IMR-90 (cell line): ENCODE measurements at regions not wholly inside any gene's neighbourhood (a gene's known extent, or its start where the extent isn't known, plus 50 kb on each side); places are given as distances from the start of the nearest gene placed in this dataset.

Source experiments
- ATAC-seq: fragments of 200-7000 bp; cut with Tn5 transposase; 2 replicates; pipeline ENCODE4 v1.9.1; 2020; ENCODE audit warnings: low read depth, mild to moderate bottlenecking, moderate library complexity
- BruUV-seq: library from RNA; stranded (reverse); fragments of 400-500 nt; replicated peaks from 2 replicates; lab custom pipeline; 2021; lab: Mats Ljungman, UMichigan
- CTCF ChIA-PET: fragments of 300-600 bp; formaldehyde crosslinking; extraction: SDS; loops from one replicate; lab custom pipeline; 2021; ENCODE audit warnings: antibody characterized with exemption; lab: Yijun Ruan, JAX
- POLR2A ChIA-PET: fragments of 300-600 bp; sonication (Branson Sonifier 250); formaldehyde crosslinking; loops from one replicate; lab custom pipeline; 2022; ENCODE audit warnings: antibody characterized with exemption; ENCODE audit not compliant: unreplicated experiment; lab: Charles Lee
- DNase-seq: peaks from one replicate; pipeline ENCODE4 v3.0.0; 2013
- H2AFZ ChIP-seq: replicated peaks from 2 replicates; pipeline ENCODE3; 2013; ENCODE audit warnings: low read length, mild to moderate bottlenecking; ENCODE audit not compliant: poor library complexity
- H2AK5ac ChIP-seq: 2 replicates; pipeline ENCODE4 v1.6.1; 2013; ENCODE audit warnings: low read depth, low read length, inconsistent platforms
- H2AK9ac ChIP-seq: replicated peaks from 2 replicates; pipeline ENCODE3; 2013; ENCODE audit warnings: mild to moderate bottlenecking, low read depth, low read length, moderate library complexity; ENCODE audit not compliant: poor library complexity
- H2BK120ac ChIP-seq: 2 replicates; pipeline ENCODE4 v1.6.1; 2013; ENCODE audit warnings: low read depth, low read length, inconsistent platforms
- H2BK15ac ChIP-seq: 3 replicates; pipeline ENCODE4 v1.6.1; 2013; ENCODE audit warnings: low read depth, low read length, inconsistent platforms
- H2BK20ac ChIP-seq: 2 replicates; pipeline ENCODE4 v1.6.1; 2013; ENCODE audit warnings: low read depth, mild to moderate bottlenecking, inconsistent platforms, low read length, moderate library complexity
- H2BK5ac ChIP-seq: 2 replicates; pipeline ENCODE4 v1.6.1; 2013; ENCODE audit warnings: mild to moderate bottlenecking, low read depth, low read length, inconsistent platforms; ENCODE audit not compliant: poor library complexity, severe bottlenecking
- H3K14ac ChIP-seq: replicated peaks from 2 replicates; pipeline ENCODE4 v1.6.1; 2013; ENCODE audit warnings: low read depth, low read length, inconsistent platforms
- H3K18ac ChIP-seq: 2 replicates; pipeline ENCODE4 v1.6.1; 2013; ENCODE audit warnings: low read depth, low read length, control low read depth
- H3K23ac ChIP-seq: 2 replicates; pipeline ENCODE4 v1.6.1; 2013; ENCODE audit warnings: low read depth, low read length, inconsistent platforms
- H3K27ac ChIP-seq: 2 replicates; pipeline ENCODE4 v1.5.1; 2013; ENCODE audit warnings: mild to moderate bottlenecking, control low read depth, low read length; ENCODE audit not compliant: insufficient read depth
- H3K27me3 ChIP-seq: 2 replicates; pipeline ENCODE4 v1.6.1; 2013; ENCODE audit warnings: low read length; ENCODE audit not compliant: control insufficient read depth, insufficient read depth
- H3K36me3 ChIP-seq: 2 replicates; pipeline ENCODE4 v1.6.1; 2013; ENCODE audit warnings: low read length, mixed read lengths; ENCODE audit not compliant: control insufficient read depth, insufficient read depth
- H3K4ac ChIP-seq: 2 replicates; pipeline ENCODE4 v1.6.1; 2013; ENCODE audit warnings: low read depth, low read length, inconsistent platforms
- H3K4me1 ChIP-seq: 2 replicates; pipeline ENCODE4 v1.6.1; 2013; ENCODE audit warnings: low read length, mixed read lengths; ENCODE audit not compliant: control insufficient read depth, insufficient read depth
- H3K4me2 ChIP-seq: 2 replicates; pipeline ENCODE4 v1.6.1; 2013; ENCODE audit warnings: low read depth, mild to moderate bottlenecking, control low read depth, low read length, moderate library complexity
- H3K4me3 ChIP-seq: 2 replicates; pipeline ENCODE4 v1.5.1; 2013; ENCODE audit warnings: low read depth, mild to moderate bottlenecking, control low read depth, low read length, moderate library complexity; ENCODE audit not compliant: insufficient read depth
- H3K56ac ChIP-seq: 2 replicates; pipeline ENCODE4 v1.6.1; 2013; ENCODE audit warnings: low read length, inconsistent platforms; ENCODE audit not compliant: insufficient read depth; ENCODE audit errors: extremely low read depth
- H3K79me1 ChIP-seq, 2 experiments: 2 replicates each; pipeline ENCODE4 v1.6.1; 2013; ENCODE audit warnings: low read length in 2 of 2, inconsistent platforms in 1 of 2, low read depth in 1 of 2
- H3K9ac ChIP-seq: 2 replicates; pipeline ENCODE4 v1.6.1; 2013; ENCODE audit warnings: low read depth, low read length, control low read depth
- H3K9me1 ChIP-seq: 2 replicates; pipeline ENCODE4 v1.6.1; 2013; ENCODE audit warnings: low read length, inconsistent platforms; ENCODE audit not compliant: insufficient read depth
- H3K9me3 ChIP-seq: 2 replicates; pipeline ENCODE4 v1.6.1; 2013; ENCODE audit warnings: low read length; ENCODE audit not compliant: control insufficient read depth, insufficient read depth
- H4K20me1 ChIP-seq: 2 replicates; pipeline ENCODE4 v1.6.1; 2013; ENCODE audit warnings: low read length, inconsistent platforms; ENCODE audit not compliant: insufficient read depth
- H4K5ac ChIP-seq: 2 replicates; pipeline ENCODE4 v1.6.1; 2013; ENCODE audit warnings: mild to moderate bottlenecking, low read depth, low read length, control low read depth
- H4K8ac ChIP-seq, 2 experiments: 2 replicates each; pipeline ENCODE4 v1.6.1; 2013; ENCODE audit warnings: low read depth in 2 of 2, low read length in 2 of 2, control low read depth in 1 of 2, inconsistent platforms in 1 of 2
- H4K91ac ChIP-seq: 2 replicates; pipeline ENCODE4 v1.6.1; 2013; ENCODE audit warnings: low read depth, low read length, inconsistent platforms; ENCODE audit not compliant: insufficient read depth
- BHLHE40 ChIP-seq: fragments of 150-350 bp; IDR thresholded peaks from 2 replicates; pipeline ENCODE4 v1.6.1; 2016; ENCODE audit warnings: mild to moderate bottlenecking, low read depth, low read length
- CEBPB ChIP-seq: IDR thresholded peaks from 2 replicates; pipeline ENCODE4 v1.6.1; 2012; ENCODE audit warnings: low read depth, low read length, improper control_type of control experiment
- CHD1 ChIP-seq: IDR thresholded peaks from 2 replicates; pipeline ENCODE4 v1.6.1; 2012; ENCODE audit warnings: low read depth, low read length, improper control_type of control experiment
- FOS ChIP-seq: fragments of 150-350 bp; IDR thresholded peaks from 2 replicates; pipeline ENCODE4 v1.6.1; 2016; ENCODE audit warnings: low read depth, low read length
- MAFK ChIP-seq: IDR thresholded peaks from 2 replicates; pipeline ENCODE4 v1.6.1; 2012; ENCODE audit warnings: low read depth, low read length, improper control_type of control experiment
- MAZ ChIP-seq: IDR thresholded peaks from 2 replicates; pipeline ENCODE4 v1.6.1; 2012; ENCODE audit warnings: low read depth, mild to moderate bottlenecking, low read length, improper control_type of control experiment, moderate library complexity, borderline replicate concordance
- MXI1 ChIP-seq: IDR thresholded peaks from 2 replicates; pipeline ENCODE4 v1.6.1; 2012; ENCODE audit warnings: low read depth, mild to moderate bottlenecking, low read length, moderate library complexity, borderline replicate concordance
- NFE2L2 ChIP-seq: fragments of 150-350 bp; IDR thresholded peaks from 2 replicates; pipeline ENCODE4 v1.6.1; 2016; ENCODE audit warnings: low read depth, mild to moderate bottlenecking, low read length
- POLR2A ChIP-seq: IDR thresholded peaks from 2 replicates; pipeline ENCODE4 v1.6.1; 2012; ENCODE audit warnings: mild to moderate bottlenecking, low read depth, low read length
- RAD21 ChIP-seq: IDR thresholded peaks from 2 replicates; pipeline ENCODE4 v1.6.1; 2012; ENCODE audit warnings: low read length, improper control_type of control experiment
- RCOR1 ChIP-seq: IDR thresholded peaks from 2 replicates; pipeline ENCODE4 v1.6.1; 2012; ENCODE audit warnings: mild to moderate bottlenecking, low read length, improper control_type of control experiment; ENCODE audit not compliant: insufficient replicate concordance
- RFX5 ChIP-seq: IDR thresholded peaks from 2 replicates; pipeline ENCODE4 v1.8.0; 2012; ENCODE audit warnings: low read depth, mild to moderate bottlenecking, low read length, moderate library complexity
- SMC3 ChIP-seq: fragments of 150-350 bp; IDR thresholded peaks from 2 replicates; pipeline ENCODE4 v1.6.1; 2016; ENCODE audit warnings: low read depth, mild to moderate bottlenecking, antibody characterized with exemption, low read length, moderate library complexity
- USF2 ChIP-seq: fragments of 150-350 bp; IDR thresholded peaks from 2 replicates; pipeline ENCODE4 v1.6.1; 2017; ENCODE audit warnings: mild to moderate bottlenecking, antibody characterized with exemption, low read length, low read depth
- WGBS, 2 experiments: methylation state at CpG; one replicate each; pipeline versions ENCODE4 v1.1.5 to v1.1.7; 2013; ENCODE audit warnings: missing lambda C conversion rate in 2 of 2; ENCODE audit not compliant: insufficient read length in 1 of 2; ENCODE audit errors: extremely low coverage in 2 of 2; 5-methylcytosine and 5-hydroxymethylcytosine counted together
- dilution Hi-C: fragments of 300-500 bp; cut with HindIII; formaldehyde crosslinking; loops from one replicate; pipeline ENCODE4 v1.14.3; 2018; ENCODE audit warnings: low sequenced_read_pairs; ENCODE audit not compliant: unreplicated experiment
- in situ Hi-C: fragments of 300-500 bp; cut with MboI; formaldehyde crosslinking; loops from 3 replicates; pipeline ENCODE4 v1.14.3; 2019; ENCODE audit warnings: low sequenced_read_pairs, inconsistent platforms, mixed read lengths
- intact Hi-C: fragments of 100-400 bp; cut with micrococcal nuclease; formaldehyde crosslinking; loops from 2 replicates; pipeline ENCODE4 v1.10.0; 2022
- TF ChIP-seq, protein P1 (sequence below): conservative IDR thresholded peaks from 2 replicates; pipeline ENCODE4 v1.5.1; 2012; ENCODE audit warnings: mild to moderate bottlenecking, low read depth, low read length, improper control_type of control experiment

DNA sequence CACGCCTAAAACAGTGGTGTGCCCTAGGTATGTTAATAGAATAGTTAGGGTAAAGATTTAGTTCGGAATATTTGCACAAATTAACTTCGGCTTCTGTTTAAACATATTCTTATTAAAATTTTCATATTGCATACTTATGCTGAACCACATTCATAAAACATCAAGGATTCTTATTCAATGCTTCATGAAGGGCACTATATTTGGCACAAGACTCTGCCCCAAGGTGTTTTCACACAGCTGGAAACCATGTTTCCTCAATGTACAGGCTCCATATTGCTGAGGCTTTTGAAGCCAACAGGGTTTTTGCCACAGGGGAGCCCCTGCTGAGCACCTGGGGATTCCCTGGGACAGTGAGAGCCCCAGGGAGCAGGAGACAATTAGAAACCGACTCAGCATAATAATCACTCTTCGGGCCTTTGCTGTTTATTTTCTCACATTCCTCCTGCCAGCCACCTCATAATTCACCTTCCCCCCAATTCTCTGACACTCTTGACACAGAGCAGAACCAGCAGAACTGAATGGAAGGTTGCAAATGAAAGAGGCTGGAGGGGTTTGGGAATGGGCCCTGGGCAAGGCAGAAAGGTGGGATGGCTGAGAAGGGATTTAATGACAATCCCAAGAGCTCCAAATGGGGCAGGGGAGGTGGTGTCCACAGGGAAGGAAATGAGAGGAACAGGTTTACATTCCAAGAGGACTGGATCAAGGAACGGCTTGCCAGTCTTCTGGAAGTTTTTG, 72.3 kb upstream of the POMP start:
- Histone ChIP-seq H3K9ac (no peak overlapping the region), H2BK15ac (peak overlapping the region; percentile 85; the same call in 2 of the 3 replicates), H2AK5ac (peak overlapping the region; percentile 70), H2AFZ (peak overlapping the region; percentile 28), H3K18ac (no peak overlapping the region; the same call in 1 of the 2 replicates), H3K14ac (peak overlapping the region; percentile 17; the same call in 1 of the 2 replicates), H3K23ac (peak overlapping the region; percentile 50; the same call in 1 of the 2 replicates), H3K9me3 (no peaks in the 10 kb centered on the region), H3K56ac (peak overlapping the region; percentile 28; the same call in 1 of the 2 replicates), H4K20me1 (no peaks in the 10 kb centered on the region), H3K9me1 (peaks cover 8% of the 10 kb centered on the region), H3K4me3 (no peak overlapping the region), H3K27me3 (no peaks in the 10 kb centered on the region), H4K8ac (peak overlapping the region in 1 of 2 experiments; percentile 35; a peak in 1 of 4 replicates), H3K4me2 (no peak overlapping the region), H4K91ac (peak overlapping the region; percentile 64), H3K36me3 (no peaks in the 10 kb centered on the region), H2BK5ac (no peak overlapping the region), H2BK120ac (peak overlapping the region; percentile 100), H4K5ac (no peak overlapping the region), H3K4me1 (peaks cover 17% of the 10 kb centered on the region), H2AK9ac (peak overlapping the region; percentile 43), H3K4ac (peak overlapping the region; percentile 99), H2BK20ac (peak overlapping the region; percentile 99; the same call in 1 of the 2 replicates), H3K79me1 (no peaks in the 10 kb centered on the region), H3K27ac (no peak overlapping the region)
- ATAC-seq, result no peak
- no TSS peak for BruUV-seq
- no CpG with 5 or more reads among the region's 6 CpGs for WGBS, 2 experiments
- DNase-seq, result no peak
- ChIA-PET POLR2A (interaction anchor here (1.0 kb wide), 1 partner anchor 29 kb away, joined by 3 read pairs; no protein-coding TSS in a partner anchor), CTCF (no interaction called here)
- in situ Hi-C loops (no loop called here), intact Hi-C loops (no loop called here), dilution Hi-C loops (no loop called here)
- TF ChIP-seq NFE2L2, result no peak
- TF ChIP-seq BHLHE40, result no peak
- no peak for TF ChIP-seq CHD1
- TF ChIP-seq USF2, result no peak
- no peak for TF ChIP-seq RCOR1
- no peak for TF ChIP-seq RAD21
- TF ChIP-seq FOS, result no peak
- no peak for TF ChIP-seq MAFK
- TF ChIP-seq SMC3, result no peak
- TF ChIP-seq POLR2A, result no peak
- no peak for TF ChIP-seq CEBPB
- no peak for TF ChIP-seq MXI1
- no peak for TF ChIP-seq MAZ
- TF ChIP-seq RFX5, result no peak
- TF ChIP-seq, protein P1, sequence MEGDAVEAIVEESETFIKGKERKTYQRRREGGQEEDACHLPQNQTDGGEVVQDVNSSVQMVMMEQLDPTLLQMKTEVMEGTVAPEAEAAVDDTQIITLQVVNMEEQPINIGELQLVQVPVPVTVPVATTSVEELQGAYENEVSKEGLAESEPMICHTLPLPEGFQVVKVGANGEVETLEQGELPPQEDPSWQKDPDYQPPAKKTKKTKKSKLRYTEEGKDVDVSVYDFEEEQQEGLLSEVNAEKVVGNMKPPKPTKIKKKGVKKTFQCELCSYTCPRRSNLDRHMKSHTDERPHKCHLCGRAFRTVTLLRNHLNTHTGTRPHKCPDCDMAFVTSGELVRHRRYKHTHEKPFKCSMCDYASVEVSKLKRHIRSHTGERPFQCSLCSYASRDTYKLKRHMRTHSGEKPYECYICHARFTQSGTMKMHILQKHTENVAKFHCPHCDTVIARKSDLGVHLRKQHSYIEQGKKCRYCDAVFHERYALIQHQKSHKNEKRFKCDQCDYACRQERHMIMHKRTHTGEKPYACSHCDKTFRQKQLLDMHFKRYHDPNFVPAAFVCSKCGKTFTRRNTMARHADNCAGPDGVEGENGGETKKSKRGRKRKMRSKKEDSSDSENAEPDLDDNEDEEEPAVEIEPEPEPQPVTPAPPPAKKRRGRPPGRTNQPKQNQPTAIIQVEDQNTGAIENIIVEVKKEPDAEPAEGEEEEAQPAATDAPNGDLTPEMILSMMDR, result no peak
